NCI-H2081 treated with DMSO at 0.1 percent for 48 hours (cell line): ENCODE measurements at regions not wholly inside any gene's neighbourhood (a gene's known extent, or its start where the extent isn't known, plus 50 kb on each side); places are given as distances from the start of the nearest gene placed in this dataset.

Source experiments
- DNase-seq: peaks from one replicate; lab custom pipeline; 2025; lab: John Stamatoyannopoulos, UW

DNA sequence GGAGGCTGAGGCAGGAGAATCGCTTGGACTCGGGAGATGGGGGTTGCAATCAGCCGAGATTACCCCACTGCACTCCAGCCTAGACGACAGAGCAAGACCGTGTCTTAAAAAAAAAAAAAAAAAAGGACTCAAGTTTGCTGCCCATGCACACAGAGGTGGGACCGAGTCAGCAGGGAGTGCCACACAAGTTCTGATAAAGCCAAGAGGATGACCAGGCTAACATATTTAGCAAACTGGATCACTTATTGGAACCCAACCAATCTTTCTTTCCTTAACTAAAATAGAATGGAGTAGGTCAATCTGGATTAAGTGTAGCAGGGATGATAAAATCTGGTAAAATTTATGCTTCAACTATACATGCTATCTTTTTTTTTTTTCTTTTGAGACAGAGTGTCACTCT, 190.4 kb upstream of the FOXN3 start:
- no peak for DNase-seq

DNA sequence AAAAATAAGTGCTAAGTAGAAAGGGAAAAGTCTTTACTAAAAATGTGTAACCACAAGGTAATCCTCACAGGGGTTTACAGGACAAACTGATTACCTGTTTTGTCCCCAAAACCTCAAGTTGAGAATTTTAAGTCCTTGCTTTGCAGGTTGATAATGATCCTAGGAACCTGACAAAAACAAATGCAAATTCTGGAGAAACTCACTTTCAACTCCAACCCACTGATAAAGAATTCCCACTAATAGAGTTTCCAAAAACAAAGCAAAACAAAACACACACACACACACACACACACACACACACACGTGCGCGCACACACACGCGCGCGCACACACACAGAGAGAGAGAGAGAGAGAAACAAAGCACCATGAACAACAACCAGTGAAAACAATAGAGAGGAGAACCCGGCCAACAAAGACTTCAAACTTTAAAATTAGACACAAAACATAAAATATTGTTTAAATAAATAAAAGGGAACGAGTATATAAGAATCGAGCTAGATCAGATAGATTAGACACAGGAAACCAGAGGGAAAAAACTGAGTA, 187.0 kb upstream of the FOXN3 start:
- DNase-seq: no peak

DNA sequence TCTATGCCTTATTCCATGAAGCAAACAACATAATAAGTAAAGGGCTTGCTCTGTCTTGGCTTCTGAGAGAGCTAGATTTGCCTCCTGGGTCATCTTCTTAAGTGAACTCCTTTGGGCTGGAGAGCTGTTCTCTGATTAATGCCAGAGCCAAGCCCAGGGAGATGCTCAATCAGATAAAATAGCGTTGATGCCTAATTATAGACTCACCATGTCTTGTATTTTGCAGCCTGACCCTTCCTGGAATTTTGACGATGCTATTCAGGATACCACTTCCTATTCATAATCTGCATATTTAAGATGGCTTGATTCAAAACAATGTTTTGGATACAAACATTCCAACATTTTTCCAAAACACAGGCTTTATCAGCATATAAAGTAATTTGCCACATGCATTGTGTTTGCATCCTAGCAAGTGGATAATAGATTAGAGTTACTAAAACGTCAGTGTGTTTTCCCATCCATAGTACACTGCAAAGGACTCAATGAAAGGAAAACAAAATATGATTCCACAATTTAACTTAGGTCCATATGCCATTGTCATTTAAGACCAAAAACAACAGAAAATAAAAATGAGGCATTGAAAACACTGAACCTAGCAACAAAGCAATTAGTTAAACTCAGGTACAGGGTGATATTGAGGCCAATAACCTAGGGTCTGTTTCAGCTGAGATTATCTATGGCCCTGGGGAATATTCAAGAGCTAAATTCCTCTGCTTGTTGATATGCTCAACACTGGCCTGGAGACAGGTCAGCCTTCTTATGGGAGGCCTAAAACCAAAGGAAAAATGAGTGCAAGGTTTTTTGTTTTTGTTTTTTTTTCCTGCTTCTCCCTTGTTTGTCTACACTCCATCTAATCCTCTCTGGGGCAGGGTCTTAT, 184.2 kb upstream of the FOXN3 start:
- DNase-seq: no peak

DNA sequence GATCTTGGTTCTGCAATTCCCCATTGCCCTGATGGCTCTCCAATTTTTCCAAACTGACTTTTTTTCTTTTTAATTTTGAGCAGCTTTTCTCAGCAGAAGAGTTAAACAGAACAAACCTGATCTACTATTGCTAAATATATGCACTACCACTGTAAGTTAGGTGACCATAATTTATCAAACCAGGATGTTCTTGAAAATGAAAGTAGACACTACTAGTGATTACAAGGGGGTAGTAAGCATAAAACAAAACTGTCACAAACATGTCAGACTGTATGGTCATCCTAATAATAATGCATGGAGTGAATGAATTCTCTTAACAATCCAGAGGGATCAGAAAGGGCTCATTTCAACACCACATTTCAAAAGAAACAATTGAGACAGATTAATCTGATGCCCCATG, 183.0 kb upstream of the FOXN3 start:
- no peak for DNase-seq

DNA sequence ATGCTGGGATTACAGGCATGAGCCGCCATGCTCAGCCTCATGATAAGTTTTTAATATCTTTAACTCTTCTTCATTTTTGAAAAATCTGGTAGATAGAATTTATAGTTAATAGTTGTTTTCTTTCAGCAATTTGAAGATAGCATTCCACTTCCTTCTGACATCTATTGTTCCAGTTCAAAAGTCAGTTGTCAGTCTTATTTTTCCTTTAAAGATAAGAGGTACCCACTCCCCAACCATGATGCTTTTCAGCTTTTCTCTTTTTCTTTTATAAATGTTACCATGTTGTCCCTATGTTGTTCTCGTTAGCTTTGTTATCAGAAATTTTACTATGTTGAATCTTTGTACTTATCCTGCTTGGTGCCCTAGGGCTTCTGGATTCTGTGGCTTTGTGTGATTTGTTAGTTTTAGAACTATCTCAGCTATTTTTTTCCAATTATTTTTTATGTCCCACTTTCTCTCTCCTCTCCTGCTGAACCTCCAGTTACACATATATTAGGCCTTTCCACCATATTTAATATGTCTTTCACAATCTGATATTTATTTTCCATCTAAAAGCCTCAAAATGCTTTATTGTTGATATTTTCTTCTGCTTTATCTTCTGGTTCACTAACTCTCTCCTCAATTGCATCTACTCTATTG, 181.6 kb upstream of the FOXN3 start:
- DNase-seq: no peak

- no peak for DNase-seq
Observed at GRCh38 chr14:89592961-89593360, 175.9 kb upstream of the FOXN3 start.

DNA sequence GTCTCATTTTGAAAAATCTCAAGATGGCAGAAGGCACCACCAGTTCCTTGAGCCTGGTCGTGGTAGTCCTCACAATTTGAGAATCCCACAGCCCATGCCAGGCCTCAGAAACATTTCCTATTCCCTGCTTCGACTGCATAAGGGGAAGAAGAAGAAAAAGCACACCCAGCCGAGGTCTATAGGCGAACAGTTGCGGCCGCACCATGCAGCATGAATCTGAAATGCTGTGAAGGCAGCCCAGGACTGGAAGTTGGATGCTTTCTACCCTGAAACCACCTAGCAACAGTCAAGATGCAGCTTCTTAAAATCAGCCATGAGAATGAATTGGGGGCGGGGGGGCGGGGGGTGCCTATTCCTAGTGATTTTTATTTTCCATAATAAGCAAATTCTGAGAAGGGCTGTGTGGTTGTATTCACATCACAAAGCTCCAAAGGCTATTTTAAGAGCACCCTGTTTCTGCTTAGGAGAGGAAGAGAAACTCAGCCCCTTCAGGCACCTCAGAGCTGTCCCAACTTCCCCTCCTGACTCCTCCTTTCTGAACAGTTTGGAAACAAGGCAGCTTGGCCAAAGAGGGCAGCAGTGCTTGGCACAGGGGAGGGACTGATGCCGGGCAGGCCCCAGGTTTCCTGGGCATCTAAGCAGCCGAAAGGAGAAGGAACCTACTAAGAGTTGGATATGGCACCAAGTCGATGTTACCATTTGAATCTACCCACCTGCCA, 172.5 kb upstream of the FOXN3 start:
- no peak for DNase-seq

DNA sequence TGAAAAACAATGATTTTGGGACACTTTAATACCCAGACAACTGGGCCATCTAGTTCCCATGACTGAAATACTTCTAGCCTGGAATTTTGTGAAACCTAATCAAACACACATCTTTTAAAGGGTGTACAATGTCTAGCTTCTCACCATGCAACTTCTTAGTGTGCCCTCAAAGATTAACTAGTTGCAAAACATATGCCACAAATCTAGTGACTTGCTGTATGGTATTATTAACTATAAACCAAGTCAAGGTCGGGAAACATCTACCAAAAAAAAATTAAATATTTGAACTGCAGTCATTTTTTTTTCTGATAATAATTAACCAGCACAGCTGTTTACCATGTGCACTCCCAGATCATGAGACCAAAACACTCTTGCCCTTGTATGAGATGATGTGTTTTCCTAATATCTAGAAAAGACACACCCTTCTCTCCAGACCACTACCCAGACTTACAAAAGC, 171.8 kb upstream of the FOXN3 start:
- DNase-seq: no peak

GRCh38 chr14:89588016-89588415, 171.0 kb upstream of the FOXN3 start:
- DNase-seq: no peak

GRCh38 chr14:89587136-89587420, 170.0 kb upstream of the FOXN3 start:
- DNase-seq: no peak

DNA sequence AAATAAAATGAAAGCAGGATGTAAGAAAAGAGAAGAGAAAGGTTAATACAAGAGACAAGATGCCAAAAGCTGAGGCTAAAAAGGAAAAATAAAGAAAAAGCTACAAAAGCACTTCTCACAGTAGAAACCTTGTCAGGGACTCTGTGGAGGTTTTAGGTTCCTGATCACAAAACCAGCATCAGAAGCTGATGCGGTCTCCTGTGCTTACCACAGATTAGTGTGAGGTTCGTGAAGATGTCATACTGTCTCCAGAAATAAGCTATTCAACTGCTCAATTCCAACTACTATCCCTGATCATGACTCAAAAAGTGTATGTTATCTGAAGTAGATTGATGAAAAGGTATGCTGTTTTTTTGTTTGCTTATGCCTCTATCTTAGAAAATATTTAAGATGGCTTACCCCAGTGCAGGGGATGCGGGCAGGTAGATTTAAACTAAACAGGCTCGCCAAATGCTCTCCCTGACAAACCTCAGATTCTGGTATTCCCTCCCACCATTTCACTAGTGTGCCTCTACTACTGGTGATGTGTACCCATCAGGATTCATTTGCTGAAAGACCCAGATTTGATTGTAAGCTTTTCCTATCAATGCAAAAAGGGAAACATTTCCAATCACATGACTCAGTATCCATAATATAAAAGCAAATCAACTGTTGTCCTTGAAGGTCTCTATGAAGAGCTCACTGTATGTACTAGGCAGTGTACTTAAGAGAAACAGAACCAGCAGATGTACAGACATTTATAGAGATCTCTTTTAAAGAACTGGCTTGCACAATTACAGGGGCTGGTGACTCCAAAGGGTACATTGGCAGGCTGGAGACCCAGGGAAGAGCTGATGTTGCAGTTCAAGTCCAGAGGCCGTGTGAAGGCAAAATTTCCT, 169.5 kb upstream of the FOXN3 start:
- DNase-seq: no peak

DNA sequence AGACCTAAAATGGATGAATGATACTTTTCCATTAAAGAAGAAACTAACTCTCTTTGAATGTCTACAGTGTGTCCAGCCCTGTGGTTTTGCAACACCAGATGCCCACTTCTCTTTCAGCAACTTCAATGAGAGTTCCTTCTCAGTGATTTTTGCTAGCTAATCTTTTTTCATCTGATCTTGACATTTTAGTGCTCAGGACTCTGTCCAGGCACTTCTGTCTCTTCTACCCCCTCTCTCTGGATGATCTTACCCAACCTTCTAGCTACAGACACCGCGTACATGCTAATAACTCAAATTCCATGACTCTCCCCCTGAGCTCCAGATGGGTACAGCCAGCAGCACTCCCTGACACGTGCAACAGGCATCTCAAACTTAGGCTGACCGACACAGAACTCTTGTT, 161.1 kb upstream of the FOXN3 start:
- DNase-seq: no peak

GRCh38 chr14:89576960-89577359, 159.9 kb upstream of the FOXN3 start:
- no peak for DNase-seq

GRCh38 chr14:89576145-89576927, 159.3 kb upstream of the FOXN3 start:
- no peak for DNase-seq

- DNase-seq: no peak
Observed at GRCh38 chr14:89575386-89576061, 158.5 kb upstream of the FOXN3 start.

GRCh38 chr14:89574420-89574819, 157.4 kb upstream of the FOXN3 start:
- no peak for DNase-seq

- no peak for DNase-seq
Observed at GRCh38 chr14:89573399-89573657, 156.3 kb upstream of the FOXN3 start.

GRCh38 chr14:89572596-89573398, 155.8 kb upstream of the FOXN3 start:
- peak; percentile 11 for DNase-seq

DNA sequence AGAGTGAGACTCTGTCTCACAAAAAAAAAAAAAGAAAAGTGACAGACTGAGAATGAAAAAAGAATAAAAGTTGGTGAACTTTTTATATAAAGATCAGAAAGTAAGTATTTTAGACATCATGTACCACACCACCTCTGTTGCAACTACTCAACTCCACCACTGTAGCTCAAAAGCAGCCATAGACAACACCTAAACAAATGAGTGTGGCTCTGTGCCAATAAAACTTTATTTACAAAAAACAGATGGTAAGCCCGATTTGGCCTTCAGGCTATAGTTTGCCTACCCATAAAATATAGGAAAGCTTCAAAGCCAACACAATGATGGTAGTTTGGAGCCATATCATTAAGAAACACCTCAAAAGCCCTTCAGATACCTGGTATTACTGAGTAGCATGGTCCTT, 154.5 kb upstream of the FOXN3 start:
- no peak for DNase-seq
